Left hindlimb (tissue), 1 donor: ENCODE measurements at regions not wholly inside any gene's neighbourhood (a gene's known extent, or its start where the extent isn't known, plus 50 kb on each side); places are given as distances from the start of the nearest gene placed in this dataset.
"Not testable (repeated sequence)": the region's sequence is repeated elsewhere in the genome, so short reads cannot be mapped to it uniquely, and the experiment has no call there.

Source experiments
- DNase-seq: peaks from one replicate; pipeline ENCODE4 v3.0.0-alpha.2; 2018

GRCh38 chr4:45036677-45037076, 310.3 kb upstream of the GNPDA2 start:
- DNase-seq: no peak

- DNase-seq: no peak
Measured at GRCh38 chr4:45033676-45034419, 307.5 kb upstream of the GNPDA2 start.

- no peak for DNase-seq
Measured at GRCh38 chr4:45030059-45030458, 303.7 kb upstream of the GNPDA2 start.

GRCh38 chr4:45007508-45007907, 281.2 kb upstream of the GNPDA2 start:
- no peak for DNase-seq

- no peak for DNase-seq
Measured at GRCh38 chr4:45006078-45006477, 279.7 kb upstream of the GNPDA2 start.

- DNase-seq: no peak
Measured at GRCh38 chr4:45004847-45005565, 278.6 kb upstream of the GNPDA2 start.

- no peak for DNase-seq
Measured at GRCh38 chr4:45004326-45004725, 278.0 kb upstream of the GNPDA2 start.

- no peak for DNase-seq
Measured at GRCh38 chr4:44996276-44996845, 270.0 kb upstream of the GNPDA2 start.

GRCh38 chr4:44988011-44988410, 261.7 kb upstream of the GNPDA2 start:
- DNase-seq: no peak

GRCh38 chr4:44985938-44986337, 259.6 kb upstream of the GNPDA2 start:
- DNase-seq: no peak

- no peak for DNase-seq
Measured at GRCh38 chr4:44985152-44985551, 258.8 kb upstream of the GNPDA2 start.

- no peak for DNase-seq
Measured at GRCh38 chr4:44984083-44984482, 257.7 kb upstream of the GNPDA2 start.

GRCh38 chr4:44983083-44983482, 256.7 kb upstream of the GNPDA2 start:
- no peak for DNase-seq

GRCh38 chr4:44978020-44978419, 251.7 kb upstream of the GNPDA2 start:
- no peak for DNase-seq

- DNase-seq: no peak
Measured at GRCh38 chr4:44965435-44966095, 239.2 kb upstream of the GNPDA2 start.

GRCh38 chr4:44964086-44964485, 237.7 kb upstream of the GNPDA2 start:
- DNase-seq: not testable (repeated sequence)

GRCh38 chr4:44961001-44961755, 234.8 kb upstream of the GNPDA2 start:
- DNase-seq: no peak

GRCh38 chr4:44931720-44932119, 205.4 kb upstream of the GNPDA2 start:
- DNase-seq: no peak

- DNase-seq: no peak
Measured at GRCh38 chr4:44928785-44929184, 202.4 kb upstream of the GNPDA2 start.

- DNase-seq: no peak
Measured at GRCh38 chr4:44927399-44928380, 201.3 kb upstream of the GNPDA2 start.

GRCh38 chr4:44916411-44916810, 190.1 kb upstream of the GNPDA2 start:
- DNase-seq: no peak

GRCh38 chr4:44914748-44915147, 188.4 kb upstream of the GNPDA2 start:
- no peak for DNase-seq
